ENCODE measurements at regions not wholly inside any gene's neighbourhood (a gene's known extent, or its start where the extent isn't known, plus 50 kb on each side); places are given as distances from the start of the nearest gene placed in this dataset.
A peak's percentile ranks its signal among the peaks of the same experiment; 100 is the strongest.

- no peak for ATAC-seq
Measured at GRCh38 chr2:223701761-223702160, 99.6 kb upstream of the SCG2 start.

- ATAC-seq, result no peak
Measured at GRCh38 chr2:223700221-223700620, 98.1 kb upstream of the SCG2 start.

GRCh38 chr2:223697892-223698645 lies 95.9 kb upstream of the SCG2 start:
- no peak for ATAC-seq

GRCh38 chr2:223697316-223697891 lies 95.2 kb upstream of the SCG2 start:
- ATAC-seq, result no peak

- ATAC-seq, result peak; percentile 82
Measured at GRCh38 chr2:223696719-223697118, 94.6 kb upstream of the SCG2 start.

GRCh38 chr2:223692191-223692947 lies 90.2 kb upstream of the SCG2 start:
- peak; percentile 59 for ATAC-seq

GRCh38 chr2:223688094-223688835 lies 86.1 kb upstream of the SCG2 start:
- no peak for ATAC-seq

GRCh38 chr2:223681125-223681524 lies 79.0 kb upstream of the SCG2 start:
- no peak for ATAC-seq

GRCh38 chr2:223674998-223675609 lies 72.9 kb upstream of the SCG2 start:
- ATAC-seq, result no peak

GRCh38 chr2:223669453-223670225 lies 67.5 kb upstream of the SCG2 start:
- no peak for ATAC-seq

- ATAC-seq, result no peak
Measured at GRCh38 chr2:223668302-223668998, 66.3 kb upstream of the SCG2 start.

- no peak for ATAC-seq
Measured at GRCh38 chr2:223654384-223654915, 52.3 kb upstream of the SCG2 start.

GRCh38 chr2:223652902-223653301 lies 50.7 kb upstream of the SCG2 start:
- no peak for ATAC-seq

GRCh38 chr2:223652122-223652521 lies 50.0 kb upstream of the SCG2 start:
- no peak for ATAC-seq
